IPS-18a (cell line): ENCODE measurements at regions not wholly inside any gene's neighbourhood (a gene's known extent, or its start where the extent isn't known, plus 50 kb on each side); places are given as distances from the start of the nearest gene placed in this dataset.
A peak's percentile ranks its signal among the peaks of the same experiment; 100 is the strongest.
"Not testable (repeated sequence)": the region's sequence is repeated elsewhere in the genome, so short reads cannot be mapped to it uniquely, and the experiment has no call there.

Source experiments
- H3K27ac ChIP-seq: one replicate; pipeline ENCODE4 v1.5.1; 2013; ENCODE audit warnings: low read length
- H3K27me3 ChIP-seq: one replicate; pipeline ENCODE4 v1.6.1; 2013; ENCODE audit warnings: mild to moderate bottlenecking, low read length; ENCODE audit not compliant: control insufficient read depth, insufficient read depth
- H3K36me3 ChIP-seq: one replicate; pipeline ENCODE4 v1.6.1; 2013; ENCODE audit warnings: low read depth, low read length; ENCODE audit not compliant: control insufficient read depth
- H3K4me1 ChIP-seq: one replicate; pipeline ENCODE4 v1.6.1; 2013; ENCODE audit warnings: low read depth, low read length; ENCODE audit not compliant: control insufficient read depth
- H3K4me3 ChIP-seq: one replicate; pipeline ENCODE4 v1.5.1; 2013; ENCODE audit warnings: low read length
- H3K9ac ChIP-seq: one replicate; pipeline ENCODE4 v1.6.1; 2013; ENCODE audit warnings: mild to moderate bottlenecking, low read length, moderate library complexity
- H3K9me3 ChIP-seq: one replicate; pipeline ENCODE4 v1.6.1; 2013; ENCODE audit warnings: low read depth, low read length; ENCODE audit not compliant: control insufficient read depth

DNA sequence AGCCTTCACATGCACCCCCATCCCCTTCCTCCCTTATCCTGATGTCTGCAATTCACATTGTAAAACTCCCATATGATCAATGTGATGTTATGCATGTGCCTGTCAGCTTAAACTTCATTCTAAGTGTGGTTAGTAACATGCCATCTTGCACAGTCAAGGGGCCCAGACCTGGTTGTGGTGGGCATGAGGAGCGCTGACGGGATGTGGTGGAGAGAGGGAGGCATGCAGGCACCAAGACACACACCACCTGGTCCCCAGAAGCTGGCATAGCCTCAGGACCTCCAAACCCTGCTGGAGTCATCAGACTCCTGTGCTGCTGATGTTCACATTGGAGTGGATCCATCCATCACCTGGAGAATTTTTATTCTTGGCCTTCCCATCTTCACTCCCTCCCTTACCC lies 90.5 kb upstream of the ABCC4 start:
- Histone ChIP-seq H3K9me3 (no peaks in the 10 kb centered on the region), H3K4me3 (no peak overlapping the region), H3K36me3 (no peaks in the 10 kb centered on the region), H3K4me1 (no peaks in the 10 kb centered on the region), H3K27ac (no peak overlapping the region), H3K9ac (no peak overlapping the region), H3K27me3 (no peaks in the 10 kb centered on the region)

DNA sequence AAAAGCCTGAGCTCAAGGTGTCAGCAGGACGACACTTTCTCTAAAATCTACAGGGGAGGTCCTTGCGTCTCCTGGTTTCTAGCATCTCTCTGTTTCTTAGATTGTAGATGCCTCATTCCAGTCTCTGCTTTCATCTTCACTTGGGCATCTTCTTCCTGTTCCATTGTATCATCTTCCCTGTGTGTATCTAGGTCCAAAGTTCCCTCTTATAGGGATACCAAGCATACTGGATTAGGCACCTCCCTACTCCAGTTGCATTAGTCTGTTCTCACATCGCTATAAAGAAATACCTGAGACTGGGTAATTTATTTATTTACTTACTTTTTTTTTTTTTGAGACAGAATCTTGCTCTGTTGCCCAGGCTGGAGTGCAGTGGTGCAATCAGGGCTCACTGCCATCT lies 91.3 kb upstream of the ABCC4 start:
- H3K4me1 ChIP-seq: no peaks in the 10 kb centered on the region
- H3K9ac ChIP-seq: no peak overlapping the region
- no peak overlapping the region for H3K27ac ChIP-seq
- no peaks in the 10 kb centered on the region for H3K27me3 ChIP-seq
- H3K4me3 ChIP-seq: no peak overlapping the region
- H3K36me3 ChIP-seq: no peaks in the 10 kb centered on the region
- H3K9me3 ChIP-seq: no peaks in the 10 kb centered on the region

DNA sequence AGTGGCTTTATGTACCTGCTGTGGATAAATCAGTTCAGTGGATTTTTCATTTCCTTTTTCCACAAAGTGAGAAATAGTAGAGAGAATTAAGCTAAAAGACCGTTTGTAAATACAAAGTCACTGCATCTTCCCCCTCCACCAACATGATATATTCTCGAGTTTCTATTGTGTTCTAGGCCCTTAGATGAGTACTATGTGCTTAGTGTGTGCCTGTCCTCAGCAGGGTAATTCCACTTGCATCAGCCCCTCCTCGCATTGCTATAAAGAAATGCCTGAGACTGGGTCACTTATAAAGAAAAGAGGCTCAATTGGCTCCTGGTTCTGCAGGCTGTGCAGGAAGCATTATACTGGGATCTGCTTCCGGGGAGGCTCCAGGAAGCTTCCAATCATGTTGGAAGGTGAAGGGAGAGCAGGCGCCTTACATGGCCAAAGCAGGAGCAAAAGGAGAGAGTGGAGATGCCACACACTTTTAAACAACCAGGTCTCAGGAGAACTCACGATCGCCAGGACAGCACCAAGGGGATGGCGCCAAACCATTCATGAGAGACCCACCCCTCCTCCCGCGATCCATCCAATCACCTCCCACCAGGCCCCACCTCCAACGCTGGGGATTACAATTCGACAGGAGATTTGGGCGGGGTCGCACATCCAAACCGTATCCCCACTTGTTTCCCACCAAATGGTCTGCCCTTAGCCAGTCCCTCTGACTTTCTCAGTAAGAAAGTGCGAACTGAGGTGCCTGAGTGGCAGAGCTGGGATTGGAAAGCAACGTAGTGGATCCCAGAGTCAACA lies 102.3 kb upstream of the ABCC4 start:
- Histone ChIP-seq H3K27me3 (no peaks in the 10 kb centered on the region), H3K4me1 (peaks cover 5% of the 10 kb centered on the region), H3K27ac (no peak overlapping the region), H3K9ac (peak overlapping the region; percentile 10), H3K4me3 (peak overlapping the region; percentile 81), H3K36me3 (no peaks in the 10 kb centered on the region), H3K9me3 (no peaks in the 10 kb centered on the region)

DNA sequence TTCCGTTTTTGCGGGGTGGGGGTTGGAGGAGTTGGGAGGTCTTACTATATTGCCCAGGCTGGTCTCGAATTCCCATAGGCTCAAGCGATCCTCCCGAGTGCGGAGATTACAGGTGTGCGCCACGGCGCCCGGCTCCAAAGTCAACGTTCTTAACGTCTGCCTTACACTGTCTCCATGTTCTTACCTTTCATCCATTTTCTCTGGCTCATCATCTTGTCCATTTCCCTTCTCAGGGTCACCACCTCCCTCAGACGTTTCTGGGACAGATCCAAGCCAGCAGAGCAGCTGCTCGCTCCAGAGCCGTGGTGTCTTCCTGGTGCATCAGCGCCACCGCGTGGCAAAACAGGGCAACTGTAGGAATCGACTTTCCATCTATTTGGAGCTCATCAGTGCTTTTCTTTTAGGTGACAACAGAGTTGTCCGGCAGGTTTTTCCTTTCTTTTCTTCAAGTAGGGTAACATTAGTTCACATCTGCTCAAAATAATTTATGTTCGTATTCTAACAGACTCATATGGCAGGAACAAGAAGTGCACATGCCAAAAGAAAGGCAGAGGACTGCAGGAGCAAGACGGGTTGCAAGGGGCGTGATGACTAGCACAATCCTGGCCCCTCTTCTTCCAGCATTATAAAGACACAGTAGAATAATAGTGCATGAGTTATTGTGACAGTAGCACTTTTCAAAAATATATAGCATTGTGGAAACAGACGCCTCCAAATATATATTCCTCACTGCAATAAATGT lies 103.1 kb upstream of the ABCC4 start:
- H3K9ac ChIP-seq: peak overlapping the region; percentile 10
- H3K4me3 ChIP-seq: peak overlapping the region; percentile 81
- no peak overlapping the region for H3K27ac ChIP-seq

DNA sequence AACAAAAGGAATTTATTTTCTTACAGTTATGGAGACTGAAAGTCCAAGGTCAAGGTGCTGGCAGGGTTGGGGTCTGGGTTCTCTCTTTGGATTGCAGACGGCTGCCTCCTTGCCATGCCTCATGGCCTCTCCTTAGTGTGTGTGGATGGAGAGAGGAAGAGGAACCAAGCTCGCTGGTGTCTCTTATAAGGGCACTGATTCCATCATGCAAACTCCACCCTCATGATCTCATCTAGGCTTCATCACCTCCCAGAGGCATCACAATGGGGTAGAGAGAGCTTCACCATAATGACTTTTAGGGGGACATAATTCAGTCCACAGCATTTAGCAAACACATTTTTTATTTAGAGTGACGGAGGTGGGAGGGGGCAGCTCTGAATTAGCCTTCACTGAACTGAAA lies 104.9 kb upstream of the ABCC4 start:
- no peaks in the 10 kb centered on the region for H3K36me3 ChIP-seq
- peaks cover 5% of the 10 kb centered on the region for H3K4me1 ChIP-seq
- H3K27ac ChIP-seq: no peak overlapping the region
- H3K4me3 ChIP-seq: no peak overlapping the region
- no peak overlapping the region for H3K9ac ChIP-seq
- H3K9me3 ChIP-seq: no peaks in the 10 kb centered on the region
- H3K27me3 ChIP-seq: no peaks in the 10 kb centered on the region

More for the DNA sequence above, 103.1 kb upstream of the ABCC4 start:
- Histone ChIP-seq H3K36me3 (no peaks in the 10 kb centered on the region), H3K27me3 (no peaks in the 10 kb centered on the region), H3K4me1 (peaks cover 5% of the 10 kb centered on the region), H3K9me3 (no peaks in the 10 kb centered on the region)

DNA sequence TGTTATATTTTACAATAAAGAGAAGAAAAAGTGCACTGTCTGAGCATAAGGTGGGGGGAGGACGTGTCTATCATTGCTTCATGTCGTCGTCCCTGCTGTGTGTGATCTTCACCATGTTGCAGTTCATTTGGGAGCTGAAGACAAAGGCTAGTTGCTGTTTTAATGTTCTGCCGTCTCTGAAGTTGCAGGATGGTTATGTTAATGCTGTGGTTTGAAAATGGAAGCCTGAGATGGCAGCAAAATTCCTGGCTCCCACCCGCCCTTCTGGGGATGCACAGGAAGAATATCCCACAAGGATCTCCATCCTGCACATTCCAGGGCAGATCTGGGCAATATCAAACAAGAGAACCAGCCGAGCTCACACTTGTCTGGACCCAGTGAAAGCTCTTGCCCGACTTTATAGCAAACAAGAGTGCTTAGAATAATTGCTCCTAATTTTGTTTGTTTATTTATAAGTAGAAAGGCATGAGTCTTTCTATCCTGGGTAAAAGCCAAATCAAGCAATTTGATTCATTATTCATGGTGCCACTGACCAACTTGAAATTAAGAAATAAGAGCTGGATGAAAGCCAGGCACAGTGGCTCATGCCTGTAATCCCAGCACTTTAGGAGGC lies 110.3 kb upstream of the ABCC4 start:
- H3K27ac ChIP-seq: no peak overlapping the region
- H3K36me3 ChIP-seq: no peaks in the 10 kb centered on the region

DNA sequence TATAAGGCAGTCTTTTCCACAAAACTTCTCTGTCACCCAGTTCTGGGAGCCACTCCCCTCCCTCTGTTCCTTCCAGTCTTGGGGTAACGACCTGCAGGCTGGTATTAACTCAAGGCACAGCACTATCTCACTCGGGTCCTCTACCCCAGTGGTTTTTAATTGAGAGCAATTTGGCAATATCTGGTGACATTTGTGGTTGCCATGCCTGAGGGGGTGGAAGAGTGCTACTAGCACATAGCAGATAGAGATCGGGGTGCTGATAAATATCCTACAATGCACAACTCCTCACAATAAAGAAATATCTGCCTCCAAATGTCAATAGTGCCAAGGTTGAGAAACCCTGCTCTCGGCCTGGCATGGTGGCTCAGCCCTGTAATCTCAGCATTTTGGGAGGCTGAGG lies 117.7 kb upstream of the ABCC4 start:
- no peak overlapping the region for H3K27ac ChIP-seq
- no peak overlapping the region for H3K9ac ChIP-seq
- H3K27me3 ChIP-seq: no peaks in the 10 kb centered on the region
- H3K9me3 ChIP-seq: no peaks in the 10 kb centered on the region
- no peaks in the 10 kb centered on the region for H3K4me1 ChIP-seq
- H3K36me3 ChIP-seq: no peaks in the 10 kb centered on the region
- no peak overlapping the region for H3K4me3 ChIP-seq

More for the DNA sequence above, 110.3 kb upstream of the ABCC4 start:
- Histone ChIP-seq H3K4me3 (no peak overlapping the region), H3K27me3 (no peaks in the 10 kb centered on the region), H3K9me3 (no peaks in the 10 kb centered on the region), H3K4me1 (no peaks in the 10 kb centered on the region), H3K9ac (no peak overlapping the region)

DNA sequence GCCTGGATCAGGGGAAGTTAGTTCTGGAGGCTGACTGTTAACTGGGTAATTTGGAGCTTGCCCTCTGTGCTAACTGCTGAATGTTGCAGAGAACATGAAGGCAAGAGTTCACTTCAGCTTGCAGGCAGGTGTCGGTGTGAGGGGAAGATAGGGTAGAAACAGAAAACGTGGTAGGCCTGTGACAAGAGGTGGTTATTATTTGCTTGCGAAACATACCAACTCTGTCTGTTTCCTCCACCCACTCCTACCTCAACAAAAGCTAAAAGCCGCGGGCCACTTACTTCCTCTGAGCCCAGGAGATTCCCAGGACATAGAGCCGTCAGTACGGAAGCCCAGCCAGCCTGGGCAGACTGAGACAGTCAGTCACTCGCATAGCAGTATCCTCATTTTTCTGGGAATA lies 119.2 kb upstream of the ABCC4 start:
- Histone ChIP-seq H3K36me3 (no peaks in the 10 kb centered on the region), H3K27me3 (no peaks in the 10 kb centered on the region), H3K4me1 (no peaks in the 10 kb centered on the region), H3K4me3 (no peak overlapping the region), H3K9ac (no peak overlapping the region), H3K9me3 (no peaks in the 10 kb centered on the region), H3K27ac (no peak overlapping the region)

DNA sequence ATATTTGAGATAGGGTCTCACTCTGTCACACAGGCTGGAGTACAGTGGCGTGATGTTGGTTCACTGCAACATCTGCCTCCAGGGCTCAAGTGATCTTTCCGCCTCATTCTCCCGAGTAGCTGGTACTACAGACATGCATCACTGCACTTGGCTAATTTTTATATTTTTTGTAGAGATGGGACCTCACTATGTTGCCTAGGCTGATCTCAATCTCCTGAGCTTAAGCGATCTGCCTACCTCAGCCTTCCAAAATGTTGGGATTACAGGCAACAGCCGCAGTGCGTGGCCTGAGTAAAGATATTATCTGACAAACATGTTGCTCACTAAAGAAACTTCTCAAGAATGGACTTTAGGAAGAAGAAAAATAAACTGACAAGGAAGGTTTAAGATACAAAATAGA lies 125.4 kb upstream of the ABCC4 start:
- H3K27ac ChIP-seq: no peak overlapping the region
- H3K9ac ChIP-seq: no peak overlapping the region
- H3K27me3 ChIP-seq: no peaks in the 10 kb centered on the region
- no peaks in the 10 kb centered on the region for H3K36me3 ChIP-seq
- no peak overlapping the region for H3K4me3 ChIP-seq
- H3K9me3 ChIP-seq: no peaks in the 10 kb centered on the region
- no peaks in the 10 kb centered on the region for H3K4me1 ChIP-seq

DNA sequence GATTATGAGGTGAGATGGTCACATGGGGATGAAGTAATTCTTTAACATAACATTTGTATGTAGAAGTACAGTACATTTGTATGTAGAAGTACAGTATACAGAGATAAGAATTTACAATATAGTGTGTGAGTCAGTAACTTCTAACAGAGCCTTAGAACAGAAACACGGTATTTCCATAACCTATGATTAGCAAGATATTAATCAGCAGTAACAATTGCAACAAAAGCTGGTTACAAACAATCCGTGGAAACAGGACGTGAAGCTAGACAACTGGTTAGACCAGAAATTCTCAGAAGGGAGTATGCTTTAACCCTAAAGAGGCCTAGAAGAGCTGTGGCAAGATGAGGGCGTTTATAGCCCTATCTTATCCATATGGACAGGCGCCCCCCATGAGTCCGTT lies 122.0 kb upstream of the CLDN10 start:
- H3K9me3 ChIP-seq, H3K27me3 ChIP-seq, H3K4me1 ChIP-seq, H3K27ac ChIP-seq, H3K36me3 ChIP-seq, H3K9ac ChIP-seq, H3K4me3 ChIP-seq: not testable (repeated sequence)

DNA sequence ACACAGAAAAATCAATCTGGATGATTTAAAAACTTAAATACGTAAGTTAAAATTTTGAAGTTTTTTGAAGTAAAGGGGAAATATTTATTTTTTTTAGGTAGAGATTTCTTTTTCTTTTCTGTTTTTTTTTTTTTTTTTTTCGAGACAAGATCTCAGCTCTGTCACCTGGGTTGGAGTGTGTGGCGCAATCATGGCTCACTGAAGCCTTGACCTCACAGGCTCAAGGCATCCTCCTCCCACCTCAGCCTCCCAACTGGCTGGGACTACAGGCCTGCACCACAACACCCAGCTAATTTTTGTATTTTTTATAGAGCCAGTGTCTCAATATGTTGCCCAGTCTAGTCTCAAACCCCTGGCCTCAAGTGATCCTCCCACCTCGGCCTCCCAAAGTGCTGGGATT lies 120.4 kb upstream of the CLDN10 start:
- no peak overlapping the region for H3K9ac ChIP-seq

More for the DNA sequence above, 120.4 kb upstream of the CLDN10 start:
- Histone ChIP-seq H3K27ac (no peak overlapping the region), H3K9me3 (no peaks in the 10 kb centered on the region), H3K4me1 (no peaks in the 10 kb centered on the region), H3K27me3 (no peaks in the 10 kb centered on the region), H3K4me3 (no peak overlapping the region), H3K36me3 (no peaks in the 10 kb centered on the region)
